ENCODE measurements at regions not wholly inside any gene's neighbourhood (a gene's known extent, or its start where the extent isn't known, plus 50 kb on each side); places are given as distances from the start of the nearest gene placed in this dataset.

GRCh38 chr5:62130107-62130506 is 175.9 kb upstream of the KIF2A start:
- DNase-seq = no peak

- DNase-seq = no peak
Measured at GRCh38 chr5:62132276-62132675, 173.7 kb upstream of the KIF2A start.

- no peak for DNase-seq
Measured at GRCh38 chr5:62133426-62133825, 172.6 kb upstream of the KIF2A start.

- DNase-seq = no peak
Measured at GRCh38 chr5:62134811-62135210, 171.2 kb upstream of the KIF2A start.

- DNase-seq = no peak
Measured at GRCh38 chr5:62137628-62138027, 168.4 kb upstream of the KIF2A start.

GRCh38 chr5:62138607-62139006 is 167.4 kb upstream of the KIF2A start:
- DNase-seq = peak; percentile 4

- DNase-seq = no peak
Measured at GRCh38 chr5:62139741-62140140, 166.3 kb upstream of the KIF2A start.

GRCh38 chr5:62142351-62142750 is 163.7 kb upstream of the KIF2A start:
- no peak for DNase-seq

- peak; percentile 7 for DNase-seq
Measured at GRCh38 chr5:62143268-62144229, 162.5 kb upstream of the KIF2A start.

- DNase-seq = no peak
Measured at GRCh38 chr5:62144401-62145022, 161.5 kb upstream of the KIF2A start.

- no peak for DNase-seq
Measured at GRCh38 chr5:62149879-62150278, 156.1 kb upstream of the KIF2A start.

- DNase-seq = no peak
Measured at GRCh38 chr5:62152394-62153087, 153.5 kb upstream of the KIF2A start.

GRCh38 chr5:62154758-62155157 is 151.2 kb upstream of the KIF2A start:
- DNase-seq = no peak

- DNase-seq = no peak
Measured at GRCh38 chr5:62155988-62156387, 150.0 kb upstream of the KIF2A start.

- DNase-seq = no peak
Measured at GRCh38 chr5:62167561-62168057, 138.4 kb upstream of the KIF2A start.

- DNase-seq = no peak
Measured at GRCh38 chr5:62168506-62169281, 137.3 kb upstream of the KIF2A start.

- no peak for DNase-seq
Measured at GRCh38 chr5:62178258-62178657, 127.7 kb upstream of the KIF2A start.

GRCh38 chr5:62182802-62183201 is 123.2 kb upstream of the KIF2A start:
- DNase-seq = no peak

GRCh38 chr5:62183727-62184126 is 122.3 kb upstream of the KIF2A start:
- DNase-seq = no peak

GRCh38 chr5:62184444-62184843 is 121.6 kb upstream of the KIF2A start:
- DNase-seq = no peak

- no peak for DNase-seq
Measured at GRCh38 chr5:62190173-62190572, 115.8 kb upstream of the KIF2A start.

GRCh38 chr5:62190931-62191330 is 115.1 kb upstream of the KIF2A start:
- DNase-seq = no peak

GRCh38 chr5:62192958-62193357 is 113.0 kb upstream of the KIF2A start:
- no peak for DNase-seq

Measured in NCI-H146 (cell line).